ENCODE measurements at regions not wholly inside any gene's neighbourhood (a gene's known extent, or its start where the extent isn't known, plus 50 kb on each side); places are given as distances from the start of the nearest gene placed in this dataset.

- DNase-seq: no peak
- Histone ChIP-seq H3K27me3 (no peaks in the 10 kb centered on the region), H3K4me1 (no peaks in the 10 kb centered on the region), H3K36me3 (no peaks in the 10 kb centered on the region), H3K4me3 (ENCODE audit: low read depth, low read length) (no peak overlapping the region), H3K9me3 (no peaks in the 10 kb centered on the region; the same call in 1 of the 2 replicates)
- TF ChIP-seq CTCF (IDR thresholded peaks at IDR 0.05; ENCODE audit: low read depth, low read length): no peak
These were observed 515.1 kb upstream of the ZFP42 start for GRCh38 chr4:187480146-187481145.

GRCh38 chr4:187484186-187484585 lies 511.4 kb upstream of the ZFP42 start:
- H3K36me3 ChIP-seq: no peaks in the 10 kb centered on the region
- H3K9me3 ChIP-seq: no peaks in the 10 kb centered on the region
- no peak for TF ChIP-seq CTCF (IDR thresholded peaks at IDR 0.05; ENCODE audit: low read depth, low read length)
- DNase-seq: no peak
- no peaks in the 10 kb centered on the region for H3K27me3 ChIP-seq
- no peak overlapping the region for H3K4me3 ChIP-seq (ENCODE audit: low read depth, low read length)
- H3K4me1 ChIP-seq: no peaks in the 10 kb centered on the region

- TF ChIP-seq CTCF (IDR thresholded peaks at IDR 0.05; ENCODE audit: low read depth, low read length): no peak
- Histone ChIP-seq H3K36me3 (no peaks in the 10 kb centered on the region), H3K9me3 (no peaks in the 10 kb centered on the region), H3K4me3 (ENCODE audit: low read depth, low read length) (no peak overlapping the region), H3K4me1 (no peaks in the 10 kb centered on the region), H3K27me3 (no peaks in the 10 kb centered on the region)
- DNase-seq: no peak
These were observed 509.9 kb upstream of the ZFP42 start for GRCh38 chr4:187485676-187486075.

DNA sequence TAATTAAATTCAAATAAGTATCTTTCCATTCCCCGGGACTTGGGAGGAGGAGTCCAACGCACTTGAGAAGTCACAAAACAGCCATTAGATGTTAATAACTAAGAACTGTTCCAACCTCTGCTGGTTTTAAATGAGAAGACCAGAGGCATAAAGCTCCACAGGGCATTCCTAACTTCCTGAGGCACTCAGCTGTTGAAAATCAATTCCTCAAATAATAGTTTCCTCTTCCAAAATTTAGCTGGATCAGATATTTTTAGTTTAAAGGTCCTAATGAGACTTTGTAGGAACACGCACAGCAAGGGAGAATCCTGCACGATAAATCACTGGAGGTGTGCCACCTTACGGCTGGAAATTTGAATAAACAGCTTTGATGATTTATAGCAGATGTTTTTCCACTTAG lies 504.3 kb upstream of the ZFP42 start:
- H3K36me3 ChIP-seq: no peaks in the 10 kb centered on the region
- TF ChIP-seq CTCF (IDR thresholded peaks at IDR 0.05; ENCODE audit: low read depth, low read length): no peak
- H3K4me1 ChIP-seq: no peaks in the 10 kb centered on the region
- H3K4me3 ChIP-seq (ENCODE audit: low read depth, low read length): no peak overlapping the region
- no peaks in the 10 kb centered on the region for H3K27me3 ChIP-seq
- H3K9me3 ChIP-seq: no peaks in the 10 kb centered on the region
- DNase-seq: no peak

GRCh38 chr4:187491959-187492358 lies 503.6 kb upstream of the ZFP42 start:
- no peak overlapping the region for H3K4me3 ChIP-seq (ENCODE audit: low read depth, low read length)
- H3K4me1 ChIP-seq: no peaks in the 10 kb centered on the region
- H3K9me3 ChIP-seq: no peaks in the 10 kb centered on the region
- no peaks in the 10 kb centered on the region for H3K27me3 ChIP-seq
- DNase-seq: no peak
- H3K36me3 ChIP-seq: no peaks in the 10 kb centered on the region
- TF ChIP-seq CTCF (IDR thresholded peaks at IDR 0.05; ENCODE audit: low read depth, low read length): no peak

- Histone ChIP-seq H3K4me3 (ENCODE audit: low read depth, low read length) (no peak overlapping the region), H3K36me3 (no peaks in the 10 kb centered on the region), H3K9me3 (no peaks in the 10 kb centered on the region), H3K4me1 (no peaks in the 10 kb centered on the region), H3K27me3 (no peaks in the 10 kb centered on the region)
- no peak for DNase-seq
- no peak for TF ChIP-seq CTCF (IDR thresholded peaks at IDR 0.05; ENCODE audit: low read depth, low read length)
These were observed 501.9 kb upstream of the ZFP42 start for GRCh38 chr4:187493661-187494060.

All from BE2C (cell line).